ENCODE measurements at regions not wholly inside any gene's neighbourhood (a gene's known extent, or its start where the extent isn't known, plus 50 kb on each side); places are given as distances from the start of the nearest gene placed in this dataset.
"Not testable (repeated sequence)": the region's sequence is repeated elsewhere in the genome, so short reads cannot be mapped to it uniquely, and the experiment has no call there.

GRCh38 chr6:145538989-145539388, 196.3 kb downstream of the EPM2A start:
- DNase-seq = no peak

GRCh38 chr6:145539831-145540230, 195.5 kb downstream of the EPM2A start:
- no peak for DNase-seq

GRCh38 chr6:145540741-145541140, 194.6 kb downstream of the EPM2A start:
- DNase-seq = no peak

GRCh38 chr6:145544041-145544440, 191.3 kb downstream of the EPM2A start:
- peak; percentile 47 for DNase-seq

- DNase-seq = no peak
These were observed 190.8 kb downstream of the EPM2A start for GRCh38 chr6:145544514-145544913.

GRCh38 chr6:145546265-145546664, 189.1 kb downstream of the EPM2A start:
- DNase-seq = no peak

- no peak for DNase-seq
These were observed 187.6 kb downstream of the EPM2A start for GRCh38 chr6:145547594-145548335.

- DNase-seq = no peak
These were observed 186.2 kb downstream of the EPM2A start for GRCh38 chr6:145548933-145549648.

- DNase-seq = no peak
These were observed 184.2 kb downstream of the EPM2A start for GRCh38 chr6:145551164-145551563.

GRCh38 chr6:145555084-145555483, 180.2 kb downstream of the EPM2A start:
- no peak for DNase-seq

GRCh38 chr6:145557474-145557873, 177.8 kb downstream of the EPM2A start:
- DNase-seq = no peak

GRCh38 chr6:145559836-145560235, 175.5 kb downstream of the EPM2A start:
- DNase-seq = no peak

- no peak for DNase-seq
These were observed 173.9 kb downstream of the EPM2A start for GRCh38 chr6:145561095-145562072.

GRCh38 chr6:145562771-145563615, 172.3 kb downstream of the EPM2A start:
- DNase-seq = no peak

GRCh38 chr6:145564553-145564952, 170.8 kb downstream of the EPM2A start:
- DNase-seq = no peak

GRCh38 chr6:145567684-145568252, 167.6 kb downstream of the EPM2A start:
- DNase-seq = no peak

GRCh38 chr6:145569140-145569539, 166.2 kb downstream of the EPM2A start:
- DNase-seq = no peak

GRCh38 chr6:145570336-145570735, 165.0 kb downstream of the EPM2A start:
- DNase-seq = not testable (repeated sequence)

- not testable (repeated sequence) for DNase-seq
These were observed 161.1 kb downstream of the EPM2A start for GRCh38 chr6:145574269-145574668.
